ENCODE measurements at regions not wholly inside any gene's neighbourhood (a gene's known extent, or its start where the extent isn't known, plus 50 kb on each side); places are given as distances from the start of the nearest gene placed in this dataset.

DNA sequence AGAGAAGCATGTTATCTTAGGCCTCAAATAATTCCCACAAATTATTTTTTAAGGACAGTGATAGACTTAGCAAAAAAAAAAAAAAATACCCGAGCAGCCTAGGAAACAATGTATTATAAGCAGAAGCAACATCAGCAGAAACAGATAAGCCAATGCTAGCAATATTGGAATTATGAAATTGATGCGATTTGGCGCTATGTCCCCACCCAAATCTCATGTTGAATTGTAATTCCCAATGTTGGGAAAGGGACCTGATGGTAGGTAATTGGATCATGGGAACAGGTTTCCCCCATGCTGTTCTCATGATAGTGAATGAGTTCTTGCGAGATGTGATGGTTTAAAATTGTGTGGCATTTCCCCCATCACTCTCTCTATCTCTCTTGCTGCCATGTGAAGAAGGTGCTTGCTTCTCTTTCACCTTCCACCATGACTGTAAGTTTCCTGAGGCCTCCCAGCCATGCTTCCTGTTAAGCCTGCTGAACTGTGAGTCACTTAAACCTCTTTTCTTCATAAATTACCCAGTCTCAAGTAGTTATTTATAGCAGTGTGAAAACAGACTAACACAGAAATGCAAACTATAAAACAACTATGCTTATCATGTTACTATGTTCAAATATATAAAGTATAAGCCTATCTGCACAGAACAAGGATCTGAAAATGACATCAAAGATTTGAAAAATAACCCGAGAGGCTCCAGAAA is 75.6 kb upstream of the HIVEP3 start:
- Histone ChIP-seq H3K27me3 (ENCODE audit: control insufficient read depth, insufficient read depth, low read length) (no peaks in the 10 kb centered on the region), H3K27ac (ENCODE audit: low read depth in 2 of 2, low read length in 2 of 2) (no peak overlapping the region), H3K9me3 (ENCODE audit: control insufficient read depth in 2 of 3, insufficient read depth in 1 of 3, low read length in 3 of 3) (no peaks in the 10 kb centered on the region), H3K36me3 (ENCODE audit: control insufficient read depth in 2 of 3, insufficient read depth in 3 of 3, low read length in 3 of 3) (no peaks in the 10 kb centered on the region), H3K4me3 (ENCODE audit: low read length in 3 of 3) (no peak overlapping the region), H3K9ac (ENCODE audit: low read length in 3 of 3) (no peak overlapping the region), H3K4me1 (ENCODE audit: control insufficient read depth in 2 of 3, insufficient read depth in 2 of 3, low read depth in 1 of 3, low read length in 3 of 3) (no peaks in the 10 kb centered on the region)
- no peak for DNase-seq
- no peak for TF ChIP-seq CTCF (IDR thresholded peaks at IDR 0.05; ENCODE audit: borderline replicate concordance, extremely low read depth, insufficient read depth)
- no peak for FAIRE-seq
- intact Hi-C loops (cut with DNase I) = no loop called here

DNA sequence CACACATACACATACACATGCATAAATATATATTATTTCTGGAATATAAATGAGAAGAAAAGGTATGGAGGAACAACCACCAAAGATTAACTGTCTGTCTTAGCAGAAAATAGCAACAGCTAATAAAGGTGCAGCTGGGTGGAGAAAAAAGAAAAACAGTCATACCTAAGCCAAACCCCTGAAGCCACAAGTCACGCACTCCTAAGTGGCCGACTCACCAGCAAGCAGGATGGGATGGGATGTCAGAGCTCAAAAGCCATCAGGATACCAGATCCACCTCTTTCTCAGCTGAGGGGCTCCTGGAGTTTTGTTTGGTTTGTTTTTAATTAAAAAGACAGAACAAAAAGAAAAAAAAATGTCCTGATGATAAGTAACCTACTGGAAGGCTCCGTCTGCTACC is 64.7 kb upstream of the HIVEP3 start:
- H3K4me1 ChIP-seq (ENCODE audit: control insufficient read depth in 2 of 3, insufficient read depth in 2 of 3, low read depth in 1 of 3, low read length in 3 of 3) = no peaks in the 10 kb centered on the region
- TF ChIP-seq CTCF (IDR thresholded peaks at IDR 0.05; ENCODE audit: borderline replicate concordance, extremely low read depth, insufficient read depth) = no peak
- H3K27ac ChIP-seq (ENCODE audit: low read depth in 2 of 2, low read length in 2 of 2) = no peak overlapping the region
- FAIRE-seq = no peak
- H3K36me3 ChIP-seq (ENCODE audit: control insufficient read depth in 2 of 3, insufficient read depth in 3 of 3, low read length in 3 of 3) = no peaks in the 10 kb centered on the region
- intact Hi-C loops (cut with DNase I) = no loop called here
- no peak overlapping the region for H3K4me3 ChIP-seq (ENCODE audit: low read length in 3 of 3)
- H3K9ac ChIP-seq (ENCODE audit: low read length in 3 of 3) = no peak overlapping the region
- DNase-seq = no peak
- no peaks in the 10 kb centered on the region for H3K27me3 ChIP-seq (ENCODE audit: control insufficient read depth, insufficient read depth, low read length)
- peaks cover 0 to 2% (median 0%) of the 10 kb centered on the region in 3 donors for H3K9me3 ChIP-seq (ENCODE audit: control insufficient read depth in 2 of 3, insufficient read depth in 1 of 3, low read length in 3 of 3)

DNA sequence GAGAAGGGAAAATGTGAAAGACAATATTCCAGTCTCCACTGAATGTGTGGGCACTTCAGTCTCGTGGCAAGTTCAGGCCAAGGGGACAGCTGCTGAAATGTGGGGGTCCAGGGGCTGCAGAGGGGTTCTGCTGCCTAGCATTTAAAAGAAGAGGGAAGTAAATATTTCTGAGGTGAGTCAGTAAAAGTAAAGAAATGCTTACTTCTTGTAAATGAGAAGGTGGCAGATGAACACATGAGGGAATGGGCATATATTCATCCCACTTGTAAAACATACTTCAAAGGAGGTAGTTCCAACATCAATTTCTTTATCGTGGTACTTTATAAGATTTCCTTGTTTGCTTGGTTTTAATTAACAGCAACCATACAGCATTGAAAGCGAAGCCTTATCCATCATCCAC is 63.1 kb upstream of the HIVEP3 start:
- H3K9ac ChIP-seq (ENCODE audit: low read length in 3 of 3) = no peak overlapping the region

More for the DNA sequence above, 63.1 kb upstream of the HIVEP3 start:
- no peaks in the 10 kb centered on the region for H3K4me1 ChIP-seq (ENCODE audit: control insufficient read depth in 2 of 3, insufficient read depth in 2 of 3, low read depth in 1 of 3, low read length in 3 of 3)
- DNase-seq (no peak), FAIRE-seq (no peak)
- H3K9me3 ChIP-seq (ENCODE audit: control insufficient read depth in 2 of 3, insufficient read depth in 1 of 3, low read length in 3 of 3) = no peaks in the 10 kb centered on the region
- H3K27ac ChIP-seq (ENCODE audit: low read depth in 2 of 2, low read length in 2 of 2) = no peak overlapping the region
- no peaks in the 10 kb centered on the region for H3K36me3 ChIP-seq (ENCODE audit: control insufficient read depth in 2 of 3, insufficient read depth in 3 of 3, low read length in 3 of 3)
- no peak overlapping the region for H3K4me3 ChIP-seq (ENCODE audit: low read length in 3 of 3)
- intact Hi-C loops (cut with DNase I) = no loop called here
- TF ChIP-seq CTCF (IDR thresholded peaks at IDR 0.05; ENCODE audit: borderline replicate concordance, extremely low read depth, insufficient read depth) = no peak
- no peaks in the 10 kb centered on the region for H3K27me3 ChIP-seq (ENCODE audit: control insufficient read depth, insufficient read depth, low read length)

Measured in kidney (tissue), 13 donors.